ENCODE measurements at regions not wholly inside any gene's neighbourhood (a gene's known extent, or its start where the extent isn't known, plus 50 kb on each side); places are given as distances from the start of the nearest gene placed in this dataset.

- TF ChIP-seq CTCF (tag by site-specific recombination; IDR thresholded peaks at IDR 0.05): no peak
- no peak for TF ChIP-seq ZNF174 (tag by site-specific recombination; IDR thresholded peaks at IDR 0.05)
- TF ChIP-seq ZSCAN5A (tag by site-specific recombination; IDR thresholded peaks at IDR 0.05): no peak
- TF ChIP-seq SP2 (tag by site-specific recombination; IDR thresholded peaks at IDR 0.05): no peak
- no peak for TF ChIP-seq ZNF426 (tag by site-specific recombination; IDR thresholded peaks at IDR 0.05)
- no peak for TF ChIP-seq MEIS1 (CRISPR knock-in tag; IDR thresholded peaks at IDR 0.05; ENCODE audit: borderline replicate concordance)
- no peak for TF ChIP-seq ZNF274 (IDR thresholded peaks at IDR 0.05; ENCODE audit: low read length)
- TF ChIP-seq ZNF274 (tag by site-specific recombination; IDR thresholded peaks at IDR 0.05; ENCODE audit: borderline replicate concordance): no peak
- no peak for TF ChIP-seq ZNF785 (tag by site-specific recombination; IDR thresholded peaks at IDR 0.05)
- no peak for TF ChIP-seq ZNF837 (tag by site-specific recombination; IDR thresholded peaks at IDR 0.05)
Observed at GRCh38 chr2:176819306-176819705, 393.3 kb upstream of the HNRNPA3 start.
